A673 (cell line): ENCODE measurements at regions not wholly inside any gene's neighbourhood (a gene's known extent, or its start where the extent isn't known, plus 50 kb on each side); places are given as distances from the start of the nearest gene placed in this dataset.

Experiments
- CTCF ChIP-seq: fragments of 300-800, 200-600 bp; sonication (generic); conservative IDR thresholded peaks from 2 replicates; pipeline ENCODE4 v1.5.1; 2017; ENCODE audit warnings: low read depth, mild to moderate bottlenecking, antibody characterized with exemption, low read length, moderate library complexity, mixed read lengths
- EZH2 ChIP-seq: fragments of 200-600 bp; sonication (generic); IDR thresholded peaks from 2 replicates; pipeline ENCODE4 v1.6.1; 2017; ENCODE audit warnings: borderline replicate concordance, low read depth, mild to moderate bottlenecking, mixed read lengths, antibody characterized with exemption, low read length; ENCODE audit not compliant: poor library complexity, severe bottlenecking

- TF ChIP-seq CTCF (no peak), EZH2 (no peak)
These were observed 157.7 kb downstream of the SMIM20 start for GRCh38 chr4:26071688-26072087.
